ENCODE measurements at regions not wholly inside any gene's neighbourhood (a gene's known extent, or its start where the extent isn't known, plus 50 kb on each side); places are given as distances from the start of the nearest gene placed in this dataset.

DNA sequence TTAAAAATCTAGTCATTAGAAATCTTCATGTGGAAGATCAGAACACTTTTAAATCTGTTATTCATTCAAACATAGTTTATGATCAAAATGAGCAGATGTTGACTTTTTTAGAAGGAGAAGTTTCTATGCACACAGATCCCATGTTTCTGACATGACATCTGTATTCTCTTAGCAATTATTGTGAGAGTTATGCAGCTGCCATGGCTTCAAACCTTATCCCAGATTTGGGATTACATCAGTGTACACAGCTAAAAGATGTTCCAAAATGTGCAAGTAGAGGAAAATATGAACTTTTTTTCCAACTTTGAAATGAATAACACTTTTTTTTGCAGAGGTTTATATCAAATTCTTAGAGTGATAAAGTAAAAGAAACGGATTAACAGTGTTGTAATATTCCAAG, 1166.9 kb downstream of the ZPLD1 start:
- intact Hi-C loops (cut with DNase I) = no loop called here
- no peak for DNase-seq (ENCODE audit: low spot score in 2 of 2)

GRCh38 chr3:103609472-103609871, 1174.7 kb downstream of the ZPLD1 start:
- Histone ChIP-seq H3K36me3 (no peaks in the 10 kb centered on the region), H3K4me3 (no peak overlapping the region), H3K4me1 (no peaks in the 10 kb centered on the region), H3K27ac (no peak overlapping the region), H3K27me3 (no peaks in the 10 kb centered on the region), H3K9me3 (no peaks in the 10 kb centered on the region)
- no peak for DNase-seq (ENCODE audit: low spot score in 2 of 2)
- TF ChIP-seq CTCF (IDR thresholded peaks at IDR 0.05) = no peak
- intact Hi-C loops (cut with DNase I) = no loop called here

More for the DNA sequence above, 1166.9 kb downstream of the ZPLD1 start:
- Histone ChIP-seq H3K9me3 (no peaks in the 10 kb centered on the region), H3K27me3 (no peaks in the 10 kb centered on the region), H3K4me3 (no peak overlapping the region), H3K36me3 (no peaks in the 10 kb centered on the region), H3K27ac (no peak overlapping the region), H3K4me1 (no peaks in the 10 kb centered on the region)
- TF ChIP-seq CTCF (IDR thresholded peaks at IDR 0.05) = no peak

DNA sequence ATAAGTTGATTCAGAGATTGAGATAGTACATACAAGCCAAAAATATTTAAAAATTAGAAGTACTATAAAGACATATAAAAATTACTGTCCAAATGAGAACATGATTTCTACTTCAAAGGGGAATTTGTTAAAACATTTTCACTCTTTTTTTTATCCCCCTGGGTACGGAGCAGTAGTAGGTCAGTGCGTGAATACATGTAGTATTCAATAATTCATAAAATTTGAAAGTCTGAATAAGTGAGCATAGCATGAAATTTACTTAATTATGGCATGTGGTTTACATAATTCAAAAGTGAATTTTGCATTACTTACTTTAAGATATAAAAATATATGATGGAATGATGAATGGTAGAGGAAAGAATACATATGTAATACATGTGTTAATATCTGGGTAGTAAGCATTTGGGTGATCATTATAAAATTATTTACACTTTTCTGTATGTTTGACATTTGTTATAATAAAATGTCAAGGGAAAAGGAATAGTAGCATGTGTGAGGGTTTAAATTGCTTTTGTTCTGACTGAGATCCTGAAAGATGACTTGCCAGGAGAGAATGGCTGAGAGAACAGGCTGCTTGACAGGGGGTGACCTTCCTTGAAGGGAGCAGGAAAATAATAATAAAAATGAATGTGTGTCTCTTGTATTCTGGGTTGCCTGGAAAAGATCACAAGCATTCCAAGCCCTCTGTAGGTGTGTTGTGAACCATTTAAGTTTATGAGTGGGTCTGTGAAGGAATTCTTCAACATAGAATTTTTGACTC, 1178.8 kb downstream of the ZPLD1 start:
- no peaks in the 10 kb centered on the region for H3K27me3 ChIP-seq
- H3K27ac ChIP-seq = no peak overlapping the region
- H3K4me3 ChIP-seq = no peak overlapping the region
- H3K4me1 ChIP-seq = no peaks in the 10 kb centered on the region
- DNase-seq (ENCODE audit: low spot score in 2 of 2) = no peak
- H3K36me3 ChIP-seq = no peaks in the 10 kb centered on the region
- no peak for TF ChIP-seq CTCF (IDR thresholded peaks at IDR 0.05)
- H3K9me3 ChIP-seq = no peaks in the 10 kb centered on the region
- intact Hi-C loops (cut with DNase I) = no loop called here

GRCh38 chr3:103614719-103615118, 1179.9 kb downstream of the ZPLD1 start:
- Histone ChIP-seq H3K27me3 (no peaks in the 10 kb centered on the region), H3K4me1 (no peaks in the 10 kb centered on the region), H3K36me3 (no peaks in the 10 kb centered on the region), H3K9me3 (no peaks in the 10 kb centered on the region), H3K27ac (no peak overlapping the region), H3K4me3 (no peak overlapping the region)
- no peak for TF ChIP-seq CTCF (IDR thresholded peaks at IDR 0.05)
- intact Hi-C loops (cut with DNase I) = no loop called here
- DNase-seq (ENCODE audit: low spot score in 2 of 2) = no peak

- no peak for DNase-seq (ENCODE audit: low spot score in 2 of 2)
- Histone ChIP-seq H3K27me3 (no peaks in the 10 kb centered on the region), H3K4me3 (no peak overlapping the region), H3K27ac (no peak overlapping the region), H3K4me1 (no peaks in the 10 kb centered on the region), H3K36me3 (no peaks in the 10 kb centered on the region), H3K9me3 (no peaks in the 10 kb centered on the region)
- no peak for TF ChIP-seq CTCF (IDR thresholded peaks at IDR 0.05)
- intact Hi-C loops (cut with DNase I) = no loop called here
These were observed 1183.1 kb downstream of the ZPLD1 start for GRCh38 chr3:103617961-103618360.

GRCh38 chr3:103624271-103624670, 1189.5 kb downstream of the ZPLD1 start:
- DNase-seq (ENCODE audit: low spot score in 2 of 2) = no peak
- Histone ChIP-seq H3K4me1 (no peaks in the 10 kb centered on the region), H3K36me3 (no peaks in the 10 kb centered on the region), H3K27ac (no peak overlapping the region), H3K9me3 (peaks cover 0 to 6% of the 10 kb centered on the region in 2 donors), H3K27me3 (no peaks in the 10 kb centered on the region), H3K4me3 (no peak overlapping the region)
- no peak for TF ChIP-seq CTCF (IDR thresholded peaks at IDR 0.05)
- intact Hi-C loops (cut with DNase I) = no loop called here

Data from ascending aorta (tissue), 2 donors.